H9 (cell line): ENCODE measurements at regions not wholly inside any gene's neighbourhood (a gene's known extent, or its start where the extent isn't known, plus 50 kb on each side); places are given as distances from the start of the nearest gene placed in this dataset.

Experiments used
- DNase-seq: peaks from one replicate; pipeline ENCODE4 v3.0.0-alpha.2; 2017
- H2AFZ ChIP-seq: one replicate; pipeline ENCODE4 v1.6.1; 2013; ENCODE audit warnings: mild to moderate bottlenecking, low read length, control low read depth, moderate library complexity
- H2AK5ac ChIP-seq: 2 replicates; pipeline ENCODE4 v1.6.1; 2013; ENCODE audit warnings: low read length, control low read depth, mixed read lengths; ENCODE audit not compliant: insufficient read length
- H2BK120ac ChIP-seq: one replicate; pipeline ENCODE4 v1.6.1; 2013; ENCODE audit warnings: low read depth, mild to moderate bottlenecking, low read length, control low read depth, inconsistent platforms; ENCODE audit not compliant: poor library complexity, severe bottlenecking
- H2BK12ac ChIP-seq: 2 replicates; pipeline ENCODE4 v1.6.1; 2013; ENCODE audit warnings: low read length, control low read depth, mixed read lengths, low read depth; ENCODE audit not compliant: insufficient read length
- H2BK15ac ChIP-seq: 2 replicates; pipeline ENCODE4 v1.6.1; 2013; ENCODE audit warnings: low read depth, low read length, control low read depth
- H2BK20ac ChIP-seq: one replicate; pipeline ENCODE4 v1.6.1; 2013; ENCODE audit warnings: low read depth, mild to moderate bottlenecking, low read length, control low read depth, inconsistent platforms; ENCODE audit not compliant: poor library complexity, severe bottlenecking
- H2BK5ac ChIP-seq: 2 replicates; pipeline ENCODE4 v1.6.1; 2013; ENCODE audit warnings: low read length, control low read depth, mixed read lengths; ENCODE audit not compliant: insufficient read length
- H3K14ac ChIP-seq: 2 replicates; pipeline ENCODE4 v1.6.1; 2013; ENCODE audit warnings: low read length, control low read depth; ENCODE audit not compliant: insufficient read depth
- H3K18ac ChIP-seq: 2 replicates; pipeline ENCODE4 v1.6.1; 2013; ENCODE audit warnings: low read depth, mild to moderate bottlenecking, mixed read lengths, low read length, control low read depth; ENCODE audit not compliant: insufficient read length
- H3K23ac ChIP-seq: 2 replicates; pipeline ENCODE4 v1.6.1; 2013; ENCODE audit warnings: low read length, control low read depth, mixed read lengths, low read depth; ENCODE audit not compliant: insufficient read length
- H3K23me2 ChIP-seq: 2 replicates; pipeline ENCODE4 v1.6.1; 2013; ENCODE audit warnings: low read depth, mild to moderate bottlenecking, mixed read lengths, low read length, control low read depth; ENCODE audit not compliant: insufficient read length, poor library complexity, severe bottlenecking
- H3K27ac ChIP-seq: 2 replicates; pipeline ENCODE4 v1.5.1; 2013; ENCODE audit warnings: low read length, control low read depth, mixed read lengths, low read depth; ENCODE audit not compliant: insufficient read length
- H3K27me3 ChIP-seq: 2 replicates; pipeline ENCODE4 v1.6.1; 2013; ENCODE audit warnings: low read length, control low read depth, inconsistent platforms; ENCODE audit not compliant: insufficient read depth
- H3K4ac ChIP-seq: 2 replicates; pipeline ENCODE4 v1.6.1; 2013; ENCODE audit warnings: low read depth, mild to moderate bottlenecking, control low read depth, inconsistent platforms, low read length, moderate library complexity
- H3K4me1 ChIP-seq: 2 replicates; pipeline ENCODE4 v1.6.1; 2013; ENCODE audit warnings: low read length, control low read depth, inconsistent platforms; ENCODE audit not compliant: insufficient read depth
- H3K4me2 ChIP-seq: 2 replicates; pipeline ENCODE4 v1.6.1; 2013; ENCODE audit warnings: low read length, control low read depth, mixed read lengths; ENCODE audit not compliant: insufficient read length, insufficient read depth
- H3K56ac ChIP-seq: 2 replicates; pipeline ENCODE4 v1.6.1; 2013; ENCODE audit warnings: low read depth, mild to moderate bottlenecking, mixed read lengths, low read length, control low read depth; ENCODE audit not compliant: insufficient read length
- H3K79me1 ChIP-seq: 2 replicates; pipeline ENCODE4 v1.6.1; 2013; ENCODE audit warnings: low read depth, mild to moderate bottlenecking, moderate library complexity, low read length, control low read depth, inconsistent platforms; ENCODE audit not compliant: insufficient read depth, poor library complexity, severe bottlenecking
- H3K79me2 ChIP-seq: 2 replicates; pipeline ENCODE4 v1.6.1; 2013; ENCODE audit warnings: low read length, control low read depth, inconsistent platforms; ENCODE audit not compliant: insufficient read depth
- H3K9ac ChIP-seq: 2 replicates; pipeline ENCODE4 v1.6.1; 2013; ENCODE audit warnings: low read length, control low read depth, mixed read lengths; ENCODE audit not compliant: insufficient read length; ENCODE audit errors: extremely low read depth
- H3K9me3 ChIP-seq: one replicate; pipeline ENCODE4 v1.6.1; 2013; ENCODE audit warnings: low read depth, low read length, inconsistent platforms; ENCODE audit not compliant: control insufficient read depth
- H3T11ph ChIP-seq: one replicate; pipeline ENCODE4 v1.6.1; 2013; ENCODE audit warnings: mild to moderate bottlenecking, low read length, control low read depth, inconsistent platforms
- H4K20me1 ChIP-seq: one replicate; pipeline ENCODE4 v1.6.1; 2013; ENCODE audit not compliant: control insufficient read depth, insufficient read length, insufficient read depth
- H4K5ac ChIP-seq: 2 replicates; pipeline ENCODE4 v1.6.1; 2013; ENCODE audit warnings: low read depth, mild to moderate bottlenecking, mixed read lengths, low read length, control low read depth; ENCODE audit not compliant: insufficient read length
- H4K8ac ChIP-seq: replicated peaks from 2 replicates; pipeline ENCODE4 v1.6.1; 2013; ENCODE audit warnings: low read length, control low read depth, mixed read lengths, low read depth; ENCODE audit not compliant: insufficient read length
- H4K91ac ChIP-seq: 2 replicates; pipeline ENCODE4 v1.6.1; 2013; ENCODE audit warnings: low read depth, mild to moderate bottlenecking, moderate library complexity, mixed read lengths, low read length, control low read depth; ENCODE audit not compliant: insufficient read length
- H3K27ac Mint-ChIP-seq, 3 experiments: 2 replicates in 2 of 3; 3 replicates in 1 of 3; pipeline ENCODE4 v1.8.0; 2020 to 2021; ENCODE audit warnings: mixed read lengths in 3 of 3, mild to moderate bottlenecking in 1 of 3, moderate library complexity in 1 of 3
- H3K27me3 Mint-ChIP-seq: 2 replicates; pipeline ENCODE4 v1.8.0; 2021; ENCODE audit warnings: low read depth, mild to moderate bottlenecking, moderate library complexity, mixed read lengths
- H3K36me3 Mint-ChIP-seq, 3 experiments: 2 replicates in 2 of 3; 3 replicates in 1 of 3; pipeline ENCODE4 v1.8.0; 2020 to 2021; ENCODE audit warnings: low read depth in 3 of 3, mixed read lengths in 3 of 3; ENCODE audit not compliant: insufficient read depth in 1 of 3
- H3K4me1 Mint-ChIP-seq, 2 experiments: 2 replicates each; pipeline ENCODE4 v1.8.0; 2020; ENCODE audit warnings: mixed read lengths in 2 of 2
- H3K4me3 Mint-ChIP-seq, 2 experiments: 2 replicates in 1 of 2; 3 replicates in 1 of 2; pipeline ENCODE4 v1.8.0; 2020 to 2021; ENCODE audit warnings: mild to moderate bottlenecking in 2 of 2, mixed read lengths in 2 of 2, moderate library complexity in 1 of 2
- H3K9me3 Mint-ChIP-seq, 2 experiments: 2 replicates in 1 of 2; 3 replicates in 1 of 2; pipeline ENCODE4 v1.8.0; 2020; ENCODE audit warnings: mild to moderate bottlenecking in 2 of 2, mixed read lengths in 2 of 2, moderate library complexity in 1 of 2
- CTCF ChIP-seq: fragments of 200-600 bp; sonication (generic); conservative IDR thresholded peaks from 3 replicates; pipeline ENCODE4 v1.8.0; 2021; ENCODE audit warnings: antibody characterized with exemption, mild to moderate bottlenecking
- WGBS: extraction: QIAGEN DNeasy Blood & Tissue Kit; methylation state at CpG from one replicate; pipeline ENCODE4 v1.1.7; 2013; ENCODE audit warnings: missing lambda C conversion rate, low lambda C conversion rate, mixed read lengths; ENCODE audit not compliant: insufficient read length; ENCODE audit errors: extremely low coverage; 5-methylcytosine and 5-hydroxymethylcytosine counted together

- Histone ChIP-seq H4K20me1 (no peaks in the 10 kb centered on the region), H2BK15ac (no peak overlapping the region), H3K56ac (no peak overlapping the region), H3K79me2 (no peaks in the 10 kb centered on the region), H3K4me2 (no peak overlapping the region), H4K5ac (no peak overlapping the region), H3K23ac (no peak overlapping the region), H3K4me1 (no peaks in the 10 kb centered on the region), H2BK120ac (no peak overlapping the region), H3K9ac (no peak overlapping the region), H2BK5ac (no peak overlapping the region), H4K8ac (no peak overlapping the region), H2AK5ac (no peak overlapping the region), H3K4ac (no peak overlapping the region), H2AFZ (no peak overlapping the region), H3K27ac (no peak overlapping the region), H3K18ac (no peak overlapping the region), H3T11ph (no peak overlapping the region), H3K14ac (no peak overlapping the region), H4K91ac (no peak overlapping the region), H3K27me3 (no peaks in the 10 kb centered on the region), H2BK20ac (no peak overlapping the region), H3K23me2 (no peaks in the 10 kb centered on the region), H3K9me3 (no peaks in the 10 kb centered on the region), H2BK12ac (no peak overlapping the region), H3K79me1 (no peaks in the 10 kb centered on the region)
- Mint-ChIP-seq H3K4me3 (no peak overlapping the region), H3K9me3 (no peaks in the 10 kb centered on the region), H3K27me3 (no peaks in the 10 kb centered on the region), H3K4me1 (peaks cover 6 to 7% of the 10 kb centered on the region in 2 experiments; a peak in 3 of 4 replicates), H3K36me3 (no peaks in the 10 kb centered on the region; a peak in 1 of 7 replicates), H3K27ac (no peak overlapping the region)
- DNase-seq = no peak
- no peak for TF ChIP-seq CTCF
- WGBS = no CpG with 5 or more reads among the region's 5 CpGs
Observed at GRCh38 chr5:68444833-68445232, 229.3 kb downstream of the PIK3R1 start.
